Neural progenitor cell (in vitro differentiated cells): ENCODE measurements at regions not wholly inside any gene's neighbourhood (a gene's known extent, or its start where the extent isn't known, plus 50 kb on each side); places are given as distances from the start of the nearest gene placed in this dataset.

ENCODE experiments used
- DNase-seq: peaks from one replicate; pipeline ENCODE4 v3.0.0-alpha.2; 2016; ENCODE audit warnings: low spot score
- H2AFZ ChIP-seq: fragments of 200-600 bp; sonication (generic); replicated peaks from 2 replicates; pipeline ENCODE4 v1.6.1; 2016; ENCODE audit warnings: antibody characterized with exemption
- H3F3A ChIP-seq: fragments of 200-600 bp; sonication (generic); 2 replicates; pipeline ENCODE4 v1.6.1; 2016; ENCODE audit warnings: antibody characterized with exemption, low read depth
- H3K27ac ChIP-seq: fragments of 200-600 bp; sonication (generic); 2 replicates; pipeline ENCODE4 v1.5.1; 2016; ENCODE audit warnings: mild to moderate bottlenecking
- H3K27me3 ChIP-seq: fragments of 200-600 bp; sonication (generic); 2 replicates; pipeline ENCODE4 v1.6.1; 2016; ENCODE audit warnings: mild to moderate bottlenecking, moderate library complexity
- H3K36me3 ChIP-seq: fragments of 200-600 bp; sonication (generic); 2 replicates; pipeline ENCODE4 v1.5.1; 2016
- H3K4me1 ChIP-seq: fragments of 200-600 bp; sonication (generic); 2 replicates; pipeline ENCODE4 v1.6.1; 2016; ENCODE audit warnings: mixed run types
- H3K4me2 ChIP-seq: fragments of 200-600 bp; sonication (generic); 2 replicates; pipeline ENCODE4 v1.6.1; 2016
- H3K4me3 ChIP-seq: fragments of 200-600 bp; sonication (generic); 2 replicates; pipeline ENCODE4 v1.5.1; 2016
- H3K79me2 ChIP-seq: fragments of 200-600 bp; sonication (generic); 2 replicates; pipeline ENCODE4 v1.6.1; 2016; ENCODE audit warnings: low read depth
- H3K9ac ChIP-seq: fragments of 200-600 bp; sonication (generic); 2 replicates; pipeline ENCODE4 v1.6.1; 2016
- H3K9me3 ChIP-seq: fragments of 200-600 bp; sonication (generic); 2 replicates; pipeline ENCODE4 v1.5.1; 2016; ENCODE audit warnings: low read depth
- H4K20me1 ChIP-seq: fragments of 200-600 bp; sonication (generic); 2 replicates; pipeline ENCODE4 v1.6.1; 2016; ENCODE audit warnings: low read depth
- H3K27ac Mint-ChIP-seq: 3 replicates; pipeline ENCODE4 v1.8.0; 2021; ENCODE audit warnings: mixed read lengths
- H3K27me3 Mint-ChIP-seq: 2 replicates; pipeline ENCODE4 v1.8.0; 2022; ENCODE audit warnings: low read depth, mild to moderate bottlenecking, inconsistent platforms, moderate library complexity, mixed read lengths; ENCODE audit not compliant: insufficient read depth
- H3K36me3 Mint-ChIP-seq: 3 replicates; pipeline ENCODE4 v1.8.0; 2021; ENCODE audit warnings: mixed read lengths
- H3K4me1 Mint-ChIP-seq: 3 replicates; pipeline ENCODE4 v1.8.0; 2021; ENCODE audit warnings: mixed read lengths
- H3K4me3 Mint-ChIP-seq: 3 replicates; pipeline ENCODE4 v1.8.0; 2021; ENCODE audit warnings: mild to moderate bottlenecking, moderate library complexity, mixed read lengths
- H3K9me3 Mint-ChIP-seq: 3 replicates; pipeline ENCODE4 v1.8.0; 2020; ENCODE audit warnings: mixed read lengths
- EZH2 ChIP-seq: fragments of 200-600 bp; sonication (generic); IDR thresholded peaks from 2 replicates; pipeline ENCODE4 v1.6.1; 2017; ENCODE audit warnings: antibody characterized with exemption, mild to moderate bottlenecking, moderate library complexity
- EZH2phosphoT487 ChIP-seq: fragments of 200-600 bp; sonication (generic); IDR thresholded peaks from 2 replicates; pipeline ENCODE4 v1.6.1; 2017; ENCODE audit warnings: antibody characterized with exemption
- TF ChIP-seq, protein P1 (sequence below): fragments of 200-600 bp; sonication (generic); IDR thresholded peaks from 2 replicates; pipeline ENCODE4 v1.5.1; 2017; ENCODE audit warnings: antibody characterized with exemption, mild to moderate bottlenecking

DNA sequence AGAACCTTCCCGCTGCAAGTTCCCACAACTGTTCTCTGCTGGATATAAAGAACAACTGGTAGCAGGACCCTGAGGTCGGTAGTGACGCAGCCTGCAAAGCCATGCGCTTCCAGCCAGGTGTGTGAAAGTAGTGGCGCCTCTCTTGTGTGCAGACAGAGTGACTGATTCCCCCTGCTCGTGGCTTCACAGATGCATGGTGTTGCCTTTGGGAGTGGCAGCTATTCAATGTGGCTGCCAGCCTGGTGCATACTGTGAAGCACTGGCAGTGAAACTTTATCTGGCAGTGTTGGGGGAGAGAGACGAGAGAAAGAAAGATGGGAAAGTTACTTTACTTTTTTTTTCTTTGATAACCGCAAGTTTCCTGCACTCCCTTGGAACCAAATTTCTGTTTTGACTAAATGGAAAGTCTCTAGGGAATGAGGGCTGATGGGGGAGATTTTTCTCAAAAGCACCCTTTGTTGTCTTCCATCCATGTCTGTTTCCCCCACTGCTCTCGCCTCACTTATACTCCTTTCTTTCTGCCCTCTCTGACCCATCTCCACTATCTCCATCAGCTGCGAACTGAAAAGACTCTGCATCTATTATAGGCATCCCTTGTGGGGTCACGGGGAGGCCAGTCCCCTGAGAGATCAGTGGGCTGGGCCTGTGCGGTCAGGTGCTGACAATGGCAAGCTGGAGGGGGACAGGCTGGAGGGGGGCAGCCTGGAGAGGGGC lies 90.0 kb upstream of the TNP1 start:
- Histone ChIP-seq H3F3A (no peaks in the 10 kb centered on the region), H3K4me1 (peaks cover 3% of the 10 kb centered on the region), H3K27ac (no peak overlapping the region), H3K9me3 (no peaks in the 10 kb centered on the region), H3K27me3 (no peaks in the 10 kb centered on the region), H3K36me3 (no peaks in the 10 kb centered on the region), H3K4me3 (no peak overlapping the region), H3K9ac (no peak overlapping the region), H3K79me2 (no peaks in the 10 kb centered on the region), H4K20me1 (no peaks in the 10 kb centered on the region), H2AFZ (no peak overlapping the region), H3K4me2 (no peak overlapping the region)
- TF ChIP-seq EZH2 (no peak), EZH2phosphoT487 (no peak)
- TF ChIP-seq, protein P1, sequence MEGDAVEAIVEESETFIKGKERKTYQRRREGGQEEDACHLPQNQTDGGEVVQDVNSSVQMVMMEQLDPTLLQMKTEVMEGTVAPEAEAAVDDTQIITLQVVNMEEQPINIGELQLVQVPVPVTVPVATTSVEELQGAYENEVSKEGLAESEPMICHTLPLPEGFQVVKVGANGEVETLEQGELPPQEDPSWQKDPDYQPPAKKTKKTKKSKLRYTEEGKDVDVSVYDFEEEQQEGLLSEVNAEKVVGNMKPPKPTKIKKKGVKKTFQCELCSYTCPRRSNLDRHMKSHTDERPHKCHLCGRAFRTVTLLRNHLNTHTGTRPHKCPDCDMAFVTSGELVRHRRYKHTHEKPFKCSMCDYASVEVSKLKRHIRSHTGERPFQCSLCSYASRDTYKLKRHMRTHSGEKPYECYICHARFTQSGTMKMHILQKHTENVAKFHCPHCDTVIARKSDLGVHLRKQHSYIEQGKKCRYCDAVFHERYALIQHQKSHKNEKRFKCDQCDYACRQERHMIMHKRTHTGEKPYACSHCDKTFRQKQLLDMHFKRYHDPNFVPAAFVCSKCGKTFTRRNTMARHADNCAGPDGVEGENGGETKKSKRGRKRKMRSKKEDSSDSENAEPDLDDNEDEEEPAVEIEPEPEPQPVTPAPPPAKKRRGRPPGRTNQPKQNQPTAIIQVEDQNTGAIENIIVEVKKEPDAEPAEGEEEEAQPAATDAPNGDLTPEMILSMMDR, result no peak
- Mint-ChIP-seq H3K4me1 (peaks cover 13% of the 10 kb centered on the region), H3K27me3 (peaks cover 5% of the 10 kb centered on the region), H3K36me3 (peaks cover 4% of the 10 kb centered on the region), H3K27ac (peak overlapping the region; percentile 34), H3K4me3 (no peak overlapping the region), H3K9me3 (peaks cover 19% of the 10 kb centered on the region)
- DNase-seq, result no peak

DNA sequence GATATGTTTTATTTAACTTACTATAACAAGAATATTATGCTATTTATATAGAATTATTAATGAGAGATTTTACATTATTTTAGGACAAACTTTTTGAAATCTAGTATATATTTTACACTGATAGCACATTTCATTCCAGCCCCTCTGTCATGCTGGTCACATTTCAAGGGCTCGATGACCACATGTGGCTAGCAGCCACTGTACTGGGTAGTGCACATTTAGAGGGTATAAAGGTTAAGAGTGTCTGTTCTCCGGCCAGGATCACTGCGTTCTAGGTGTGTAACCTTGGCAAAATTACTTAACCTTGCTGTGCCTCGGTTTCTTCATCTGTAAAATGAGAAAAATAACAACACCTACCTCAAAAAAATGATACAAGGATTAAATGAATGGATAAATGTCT lies 87.2 kb upstream of the TNP1 start:
- Histone ChIP-seq H3K4me3 (no peak overlapping the region), H3K27ac (no peak overlapping the region), H3K4me2 (no peak overlapping the region), H3F3A (no peaks in the 10 kb centered on the region), H3K9me3 (no peaks in the 10 kb centered on the region), H3K36me3 (no peaks in the 10 kb centered on the region), H3K79me2 (no peaks in the 10 kb centered on the region), H3K27me3 (no peaks in the 10 kb centered on the region), H4K20me1 (no peaks in the 10 kb centered on the region), H3K4me1 (peaks cover 3% of the 10 kb centered on the region), H3K9ac (no peak overlapping the region), H2AFZ (peak overlapping the region; percentile 3)
- H3K4me3 Mint-ChIP-seq, result no peak overlapping the region
- H3K4me1 Mint-ChIP-seq, result peaks cover 13% of the 10 kb centered on the region
- H3K27me3 Mint-ChIP-seq, result peaks cover under 1% of the 10 kb centered on the region
- peaks cover under 1% of the 10 kb centered on the region for H3K9me3 Mint-ChIP-seq
- no peaks in the 10 kb centered on the region for H3K36me3 Mint-ChIP-seq
- no peak overlapping the region for H3K27ac Mint-ChIP-seq
- TF ChIP-seq, protein P1, result no peak
- TF ChIP-seq EZH2phosphoT487 (no peak), EZH2 (no peak)
- no peak for DNase-seq

DNA sequence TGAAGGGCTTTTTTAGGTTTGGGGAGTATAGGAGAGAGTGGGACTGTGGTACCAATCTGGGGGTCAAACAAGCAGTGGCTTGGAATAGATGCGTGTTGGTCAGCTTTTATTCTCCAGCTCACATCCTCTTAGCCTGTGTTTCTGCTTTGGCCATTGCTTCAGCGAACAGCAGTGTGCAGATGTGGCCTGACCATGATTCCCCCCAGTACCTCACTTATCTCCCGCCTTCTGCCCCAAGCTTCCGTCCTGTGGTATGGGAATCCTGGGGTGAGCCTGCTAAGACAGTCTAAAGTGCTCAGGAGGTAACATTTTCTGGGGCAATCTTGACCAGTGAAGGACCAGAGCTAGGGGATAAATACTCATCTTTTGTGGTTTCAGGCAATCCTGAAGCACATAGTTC lies 84.9 kb upstream of the TNP1 start:
- Histone ChIP-seq H3K9me3 (no peaks in the 10 kb centered on the region), H3K27ac (no peak overlapping the region), H3K4me2 (no peak overlapping the region), H3K27me3 (no peaks in the 10 kb centered on the region), H3K79me2 (no peaks in the 10 kb centered on the region), H3K4me3 (no peak overlapping the region), H3K36me3 (no peaks in the 10 kb centered on the region), H3K4me1 (peaks cover under 1% of the 10 kb centered on the region), H3F3A (no peaks in the 10 kb centered on the region), H2AFZ (no peak overlapping the region), H4K20me1 (no peaks in the 10 kb centered on the region), H3K9ac (no peak overlapping the region)
- Mint-ChIP-seq H3K4me3 (no peak overlapping the region), H3K36me3 (no peaks in the 10 kb centered on the region), H3K9me3 (peaks cover 5% of the 10 kb centered on the region), H3K27ac (no peak overlapping the region), H3K4me1 (peaks cover 7% of the 10 kb centered on the region), H3K27me3 (no peaks in the 10 kb centered on the region)
- TF ChIP-seq, protein P1, result no peak
- TF ChIP-seq EZH2 (no peak), EZH2phosphoT487 (no peak)
- DNase-seq, result no peak
